Fibroblast of lung (primary cell): ENCODE measurements at regions not wholly inside any gene's neighbourhood (a gene's known extent, or its start where the extent isn't known, plus 50 kb on each side); places are given as distances from the start of the nearest gene placed in this dataset.

ENCODE experiments used
- EZH2 ChIP-seq: IDR thresholded peaks from 2 replicates; pipeline ENCODE4 v1.5.1; 2012; ENCODE audit warnings: low read length, control low read depth, mild to moderate bottlenecking; ENCODE audit errors: missing control alignments
- TF ChIP-seq, protein P1 (sequence below), 2 donors: IDR thresholded peaks in 1 of 2; conservative IDR thresholded peaks in 1 of 2; 1 replicate in 1 of 2; 2 replicates in 1 of 2; pipeline ENCODE4 v1.5.1; 2011 to 2012; ENCODE audit warnings: low read length in 2 of 2, control low read depth in 1 of 2, inconsistent platforms in 1 of 2, low read depth in 1 of 2, mild to moderate bottlenecking in 1 of 2

DNA sequence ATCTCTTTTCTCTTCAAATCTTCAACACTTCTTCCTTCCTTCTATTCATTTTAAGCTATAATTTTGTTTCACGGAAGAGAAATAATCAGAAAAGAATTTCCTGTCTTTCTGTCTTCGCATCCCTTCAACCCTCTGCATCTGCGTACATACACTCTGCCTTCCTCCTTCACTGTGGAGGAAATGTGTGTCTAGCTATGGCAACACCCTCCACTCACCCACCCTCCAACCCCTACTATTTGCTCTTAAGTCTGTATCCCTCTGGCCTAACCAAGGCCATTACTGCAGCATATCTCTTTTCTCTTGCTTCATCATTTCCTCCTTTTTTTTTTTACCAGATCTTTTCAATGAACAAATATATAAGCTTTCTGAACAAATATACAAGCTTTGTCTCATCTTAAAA, 105.7 kb upstream of the NUDT12 start:
- TF ChIP-seq, protein P1, sequence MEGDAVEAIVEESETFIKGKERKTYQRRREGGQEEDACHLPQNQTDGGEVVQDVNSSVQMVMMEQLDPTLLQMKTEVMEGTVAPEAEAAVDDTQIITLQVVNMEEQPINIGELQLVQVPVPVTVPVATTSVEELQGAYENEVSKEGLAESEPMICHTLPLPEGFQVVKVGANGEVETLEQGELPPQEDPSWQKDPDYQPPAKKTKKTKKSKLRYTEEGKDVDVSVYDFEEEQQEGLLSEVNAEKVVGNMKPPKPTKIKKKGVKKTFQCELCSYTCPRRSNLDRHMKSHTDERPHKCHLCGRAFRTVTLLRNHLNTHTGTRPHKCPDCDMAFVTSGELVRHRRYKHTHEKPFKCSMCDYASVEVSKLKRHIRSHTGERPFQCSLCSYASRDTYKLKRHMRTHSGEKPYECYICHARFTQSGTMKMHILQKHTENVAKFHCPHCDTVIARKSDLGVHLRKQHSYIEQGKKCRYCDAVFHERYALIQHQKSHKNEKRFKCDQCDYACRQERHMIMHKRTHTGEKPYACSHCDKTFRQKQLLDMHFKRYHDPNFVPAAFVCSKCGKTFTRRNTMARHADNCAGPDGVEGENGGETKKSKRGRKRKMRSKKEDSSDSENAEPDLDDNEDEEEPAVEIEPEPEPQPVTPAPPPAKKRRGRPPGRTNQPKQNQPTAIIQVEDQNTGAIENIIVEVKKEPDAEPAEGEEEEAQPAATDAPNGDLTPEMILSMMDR (conservative IDR thresholded peaks at IDR 0.05 in 1 of 2, IDR thresholded peaks at IDR 0.05 in 1 of 2; ENCODE audit: low read depth in 1 of 2, low read length in 2 of 2) = no peak
- no peak for TF ChIP-seq EZH2
